ENCODE measurements at regions not wholly inside any gene's neighbourhood (a gene's known extent, or its start where the extent isn't known, plus 50 kb on each side); places are given as distances from the start of the nearest gene placed in this dataset.

- no peak for TF ChIP-seq CTCF (IDR thresholded peaks at IDR 0.05; ENCODE audit: low read depth, low read length)
- TF ChIP-seq EZH2phosphoT487 (IDR thresholded peaks at IDR 0.05; ENCODE audit: low read depth) = no peak
Observed at GRCh38 chr12:124620606-124621295, 53.3 kb upstream of the NCOR2 start.
